ENCODE measurements at regions not wholly inside any gene's neighbourhood (a gene's known extent, or its start where the extent isn't known, plus 50 kb on each side); places are given as distances from the start of the nearest gene placed in this dataset.

GRCh38 chr3:189548053-189548452, 83.1 kb upstream of the TP63 start:
- TF ChIP-seq POLR2A (IDR thresholded peaks at IDR 0.05; ENCODE audit: low read depth, low read length) (no peak), POLR2AphosphoS5 (IDR thresholded peaks at IDR 0.05; ENCODE audit: low read depth, low read length) (no peak), TAF1 (IDR thresholded peaks at IDR 0.05; ENCODE audit: borderline replicate concordance, low read depth, low read length) (no peak)

Measured in GM12892 (cell line).